ENCODE measurements at regions not wholly inside any gene's neighbourhood (a gene's known extent, or its start where the extent isn't known, plus 50 kb on each side); places are given as distances from the start of the nearest gene placed in this dataset.
A peak's percentile ranks its signal among the peaks of the same experiment; 100 is the strongest.

- in situ Hi-C loops (cut with HindIII; ENCODE audit: low pct_unique_long_range_greater_than_20kb, low sequenced_read_pairs): no loop called here
- DNase-seq (ENCODE audit: low read depth, low spot score): no peak
Measured at GRCh38 chr5:168211936-168212335, 79.5 kb upstream of the WWC1 start.

- in situ Hi-C loops (cut with HindIII; ENCODE audit: low pct_unique_long_range_greater_than_20kb, low sequenced_read_pairs): no loop called here
- no peak for DNase-seq (ENCODE audit: low read depth, low spot score)
Measured at GRCh38 chr5:168214071-168214470, 77.4 kb upstream of the WWC1 start.

GRCh38 chr5:168214886-168215285 lies 76.6 kb upstream of the WWC1 start:
- DNase-seq (ENCODE audit: low read depth, low spot score): no peak
- in situ Hi-C loops (cut with HindIII; ENCODE audit: low pct_unique_long_range_greater_than_20kb, low sequenced_read_pairs): no loop called here

GRCh38 chr5:168215646-168216045 lies 75.8 kb upstream of the WWC1 start:
- DNase-seq (ENCODE audit: low read depth, low spot score): no peak
- in situ Hi-C loops (cut with HindIII; ENCODE audit: low pct_unique_long_range_greater_than_20kb, low sequenced_read_pairs): no loop called here

- no peak for DNase-seq (ENCODE audit: low read depth, low spot score)
- in situ Hi-C loops (cut with HindIII; ENCODE audit: low pct_unique_long_range_greater_than_20kb, low sequenced_read_pairs): no loop called here
Measured at GRCh38 chr5:168216989-168217388, 74.5 kb upstream of the WWC1 start.

- in situ Hi-C loops (cut with HindIII; ENCODE audit: low pct_unique_long_range_greater_than_20kb, low sequenced_read_pairs): no loop called here
- no peak for DNase-seq (ENCODE audit: low read depth, low spot score)
Measured at GRCh38 chr5:168217497-168217896, 73.9 kb upstream of the WWC1 start.

DNA sequence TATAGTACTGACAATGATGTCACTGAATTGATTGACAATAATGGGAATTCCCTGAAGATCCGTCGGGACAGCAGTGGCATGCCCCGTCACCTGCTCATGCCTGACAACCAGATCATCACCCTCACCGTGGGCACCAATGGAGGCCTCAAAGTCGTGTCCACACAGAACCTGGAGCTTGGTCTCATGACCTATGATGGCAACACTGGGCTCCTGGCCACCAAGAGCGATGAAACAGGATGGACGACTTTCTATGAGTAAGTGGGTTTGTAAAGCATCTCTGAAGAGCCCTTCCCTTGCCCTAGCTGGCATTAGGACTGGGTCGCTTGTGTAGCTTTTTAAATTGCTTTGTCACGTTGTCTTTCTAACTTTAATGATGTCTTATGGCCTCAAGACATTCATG lies 72.7 kb upstream of the WWC1 start:
- DNase-seq (ENCODE audit: low read depth, low spot score): no peak
- in situ Hi-C loops (cut with HindIII; ENCODE audit: low pct_unique_long_range_greater_than_20kb, low sequenced_read_pairs): no loop called here

DNA sequence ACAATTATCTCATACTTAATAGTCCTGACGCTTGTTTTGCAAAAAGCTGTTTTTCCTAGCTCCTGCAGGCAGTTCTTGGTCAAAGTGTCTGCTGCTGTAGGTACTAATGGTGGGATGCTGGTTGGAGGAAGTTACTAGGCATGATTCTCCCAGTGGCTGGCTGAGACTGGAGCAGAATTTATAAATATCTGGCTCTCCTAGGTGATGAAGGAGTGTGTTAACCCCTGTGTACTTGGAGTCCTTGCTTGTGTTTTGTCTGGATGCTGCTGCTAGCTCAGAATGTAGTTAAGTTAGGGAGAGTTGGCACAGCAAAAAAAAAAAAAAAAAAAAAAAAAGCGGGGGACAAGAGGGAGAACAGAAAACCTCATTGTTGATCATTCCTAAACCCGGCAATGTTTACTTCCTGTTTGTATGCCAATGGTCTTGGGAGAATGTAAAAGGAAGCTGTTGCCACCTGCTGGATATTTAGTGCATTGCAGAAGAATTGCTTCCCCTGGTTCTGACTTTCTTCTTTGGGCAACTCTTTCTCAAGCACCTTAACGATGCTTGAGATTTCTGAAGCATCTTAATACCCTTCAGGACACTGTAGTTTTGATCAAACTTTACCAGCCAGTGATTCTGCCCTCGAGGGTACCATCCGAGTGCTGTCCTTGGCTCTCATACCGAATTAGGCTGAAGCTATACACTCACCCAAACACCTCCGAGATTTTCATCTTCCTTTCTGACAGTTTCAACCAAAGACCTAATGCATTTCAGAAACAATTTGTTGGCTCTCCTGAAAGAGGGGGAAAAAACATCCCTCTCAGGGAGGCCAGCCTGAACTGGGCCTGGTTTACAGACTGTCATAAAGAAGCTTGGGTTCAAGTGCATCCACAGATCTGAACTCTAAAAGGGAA lies 71.7 kb upstream of the WWC1 start:
- in situ Hi-C loops (cut with HindIII; ENCODE audit: low pct_unique_long_range_greater_than_20kb, low sequenced_read_pairs): no loop called here
- peak; percentile 86 for DNase-seq (ENCODE audit: low read depth, low spot score)

DNA sequence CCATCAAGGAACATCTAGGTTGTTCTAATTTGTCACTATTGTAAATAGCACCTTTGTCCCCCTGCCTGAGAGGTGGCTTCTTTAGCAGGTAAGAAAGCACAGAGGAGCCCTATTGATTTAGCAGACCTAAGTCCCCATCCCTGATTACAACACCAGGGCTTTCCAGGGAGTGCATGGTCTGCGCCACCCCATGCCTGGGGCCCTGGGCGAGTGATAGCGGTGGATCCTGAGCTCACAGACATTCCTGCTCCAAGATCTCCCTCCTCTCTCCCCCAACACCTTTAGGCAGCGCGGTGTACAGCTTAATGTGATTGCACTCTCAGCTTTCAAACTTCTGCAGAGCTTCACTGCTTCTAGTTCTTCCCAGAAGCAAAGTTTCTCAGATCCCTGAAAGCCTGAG lies 67.4 kb upstream of the WWC1 start:
- DNase-seq (ENCODE audit: low read depth, low spot score): no peak
- in situ Hi-C loops (cut with HindIII; ENCODE audit: low pct_unique_long_range_greater_than_20kb, low sequenced_read_pairs): no loop called here

GRCh38 chr5:168226012-168226411 lies 65.4 kb upstream of the WWC1 start:
- in situ Hi-C loops (cut with HindIII; ENCODE audit: low pct_unique_long_range_greater_than_20kb, low sequenced_read_pairs): no loop called here

DNA sequence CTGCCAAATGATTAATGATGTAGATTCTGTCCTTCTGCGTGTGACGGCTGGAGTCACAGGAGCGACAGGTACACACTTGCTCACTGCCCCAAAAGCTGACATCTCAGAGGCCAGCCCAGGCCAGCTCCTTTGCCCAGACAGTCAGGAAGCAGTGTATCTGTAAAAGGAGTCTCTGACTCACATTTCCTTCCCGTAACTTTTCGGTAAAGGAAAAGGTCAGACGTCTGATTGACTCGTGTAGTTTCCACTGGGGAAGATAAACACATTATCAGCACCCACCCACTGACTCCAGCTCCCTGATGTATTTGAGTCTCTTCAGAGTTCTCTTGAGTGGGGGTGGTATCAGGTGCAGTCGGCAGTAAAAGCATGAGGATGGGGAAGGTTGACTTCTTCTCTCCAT lies 64.4 kb upstream of the WWC1 start:
- in situ Hi-C loops (cut with HindIII; ENCODE audit: low pct_unique_long_range_greater_than_20kb, low sequenced_read_pairs): no loop called here

More at GRCh38 chr5:168226012-168226411, 65.4 kb upstream of the WWC1 start:
- DNase-seq (ENCODE audit: low read depth, low spot score): no peak

DNA sequence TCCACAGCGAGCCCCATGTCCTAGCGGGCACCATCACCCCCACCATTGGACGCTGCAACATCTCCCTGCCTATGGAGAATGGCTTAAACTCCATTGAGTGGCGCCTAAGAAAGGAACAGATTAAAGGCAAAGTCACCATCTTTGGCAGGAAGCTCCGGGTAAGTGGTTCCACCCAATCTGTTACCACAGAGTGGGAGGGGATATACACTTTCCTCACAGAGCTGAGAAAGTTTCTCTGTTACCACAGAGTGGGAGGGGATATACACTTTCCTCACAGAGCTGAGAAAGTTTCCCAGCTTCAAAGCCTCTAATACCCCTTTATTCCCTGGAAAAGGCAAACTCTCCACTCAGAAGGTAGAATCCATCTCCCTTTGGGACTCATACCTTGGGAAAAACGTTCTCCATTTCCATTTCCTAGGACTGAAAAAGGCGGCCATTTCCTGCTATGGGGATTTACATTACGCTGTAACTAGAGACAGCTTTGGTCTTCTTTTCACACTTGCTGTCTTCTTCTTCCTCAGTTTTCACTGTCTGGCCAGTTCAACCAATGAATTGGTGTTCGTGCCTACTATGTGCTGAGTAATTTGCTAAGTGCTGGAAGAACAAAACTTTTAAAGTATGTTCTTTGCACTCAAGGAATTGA lies 63.4 kb upstream of the WWC1 start:
- in situ Hi-C loops (cut with HindIII; ENCODE audit: low pct_unique_long_range_greater_than_20kb, low sequenced_read_pairs): no loop called here
- DNase-seq (ENCODE audit: low read depth, low spot score): no peak

More for the DNA sequence above, 64.4 kb upstream of the WWC1 start:
- no peak for DNase-seq (ENCODE audit: low read depth, low spot score)

- DNase-seq (ENCODE audit: low read depth, low spot score): no peak
- in situ Hi-C loops (cut with HindIII; ENCODE audit: low pct_unique_long_range_greater_than_20kb, low sequenced_read_pairs): no loop called here
Measured at GRCh38 chr5:168228668-168229067, 62.8 kb upstream of the WWC1 start.

GRCh38 chr5:168234133-168234532 lies 57.3 kb upstream of the WWC1 start:
- DNase-seq (ENCODE audit: low read depth, low spot score): no peak
- in situ Hi-C loops (cut with HindIII; ENCODE audit: low pct_unique_long_range_greater_than_20kb, low sequenced_read_pairs): no loop called here

DNA sequence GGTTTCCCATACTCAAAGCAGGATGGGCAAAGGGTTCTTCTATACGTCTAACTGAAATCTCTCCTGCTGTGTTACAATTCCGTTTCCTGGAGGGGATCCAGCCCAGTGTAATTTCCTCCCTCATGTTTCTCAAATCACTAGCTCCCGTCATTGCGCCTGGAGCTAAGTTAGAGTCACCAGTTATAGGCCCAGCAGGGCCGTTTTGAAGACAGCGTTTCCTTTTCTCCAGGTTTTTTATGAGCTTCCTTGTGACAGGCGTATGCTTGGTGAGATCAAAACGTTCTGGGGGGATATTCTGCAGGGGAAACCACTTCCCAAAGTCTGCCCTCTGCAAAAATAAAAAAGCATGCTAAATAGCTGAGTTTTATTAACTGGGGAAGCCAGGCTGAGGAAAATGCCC lies 53.0 kb upstream of the WWC1 start:
- peak; percentile 98 for DNase-seq (ENCODE audit: low read depth, low spot score)
- in situ Hi-C loops (cut with HindIII; ENCODE audit: low pct_unique_long_range_greater_than_20kb, low sequenced_read_pairs): no loop called here

GRCh38 chr5:168239325-168239724 lies 52.1 kb upstream of the WWC1 start:
- DNase-seq (ENCODE audit: low read depth, low spot score): no peak
- in situ Hi-C loops (cut with HindIII; ENCODE audit: low pct_unique_long_range_greater_than_20kb, low sequenced_read_pairs): no loop called here

All from SK-MEL-5 (cell line).